Left renal cortex interstitium (tissue), 4 donors: ENCODE measurements at regions not wholly inside any gene's neighbourhood (a gene's known extent, or its start where the extent isn't known, plus 50 kb on each side); places are given as distances from the start of the nearest gene placed in this dataset.

Experiments used
- DNase-seq, 4 donors: peaks; one replicate each; pipeline ENCODE4 v3.0.0-alpha.2; 2013; ENCODE audit warnings: low read depth in 4 of 4, low spot score in 2 of 4, missing footprints in 1 of 4

GRCh38 chr7:1286946-1287645, 54.4 kb downstream of the UNCX start:
- no peak for DNase-seq

- no peak for DNase-seq
Measured at GRCh38 chr7:1287752-1288201, 55.1 kb downstream of the UNCX start.

DNA sequence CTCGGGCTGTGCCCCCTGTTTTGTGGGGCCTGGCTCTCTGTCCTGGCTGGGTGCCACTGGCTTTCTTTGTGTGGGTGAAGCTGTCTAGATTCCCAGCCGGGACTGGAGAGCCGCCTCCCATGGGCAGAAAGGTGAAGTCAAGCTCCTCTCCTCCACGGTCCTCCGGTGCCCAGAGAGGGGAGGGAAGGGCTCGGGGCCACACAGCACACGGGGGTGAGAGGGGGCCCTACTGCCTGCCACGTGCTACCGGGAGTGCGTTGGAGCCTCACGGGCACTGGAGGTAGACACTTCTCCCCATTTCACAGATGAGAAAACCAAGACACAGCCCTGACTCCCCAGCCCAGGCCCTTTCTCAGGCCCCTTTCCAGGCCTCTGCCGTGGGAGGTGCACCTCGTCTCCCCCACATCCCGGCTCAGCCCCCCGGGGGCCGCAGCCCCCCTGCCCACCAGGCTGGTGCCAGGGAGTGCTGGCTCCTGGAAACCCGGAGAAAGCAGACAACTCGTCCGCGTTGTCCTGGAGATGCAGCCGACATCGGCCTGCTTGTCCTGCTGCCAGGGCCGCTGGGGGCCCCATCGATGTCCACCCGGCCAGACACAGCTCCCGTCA, 55.8 kb downstream of the UNCX start:
- DNase-seq, result no peak

- DNase-seq, result no peak
Measured at GRCh38 chr7:1288996-1289551, 56.4 kb downstream of the UNCX start.

DNA sequence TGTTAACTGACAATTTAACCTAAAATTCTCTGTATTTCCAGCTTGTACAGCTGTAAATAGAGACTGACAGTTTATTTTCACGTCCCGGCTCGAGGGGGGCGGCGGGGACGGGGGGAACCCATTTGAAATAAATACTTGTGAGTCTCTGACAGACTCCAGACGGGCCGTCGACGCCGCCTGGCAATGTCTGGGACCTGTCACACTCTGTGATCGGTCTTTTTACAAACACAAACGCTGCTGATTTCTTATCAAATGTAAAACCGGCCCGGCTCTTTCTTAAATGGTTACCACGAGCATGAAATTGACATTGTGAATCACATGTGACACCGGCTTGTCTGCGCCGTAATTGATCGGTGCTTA, 57.0 kb downstream of the UNCX start:
- no peak for DNase-seq

DNA sequence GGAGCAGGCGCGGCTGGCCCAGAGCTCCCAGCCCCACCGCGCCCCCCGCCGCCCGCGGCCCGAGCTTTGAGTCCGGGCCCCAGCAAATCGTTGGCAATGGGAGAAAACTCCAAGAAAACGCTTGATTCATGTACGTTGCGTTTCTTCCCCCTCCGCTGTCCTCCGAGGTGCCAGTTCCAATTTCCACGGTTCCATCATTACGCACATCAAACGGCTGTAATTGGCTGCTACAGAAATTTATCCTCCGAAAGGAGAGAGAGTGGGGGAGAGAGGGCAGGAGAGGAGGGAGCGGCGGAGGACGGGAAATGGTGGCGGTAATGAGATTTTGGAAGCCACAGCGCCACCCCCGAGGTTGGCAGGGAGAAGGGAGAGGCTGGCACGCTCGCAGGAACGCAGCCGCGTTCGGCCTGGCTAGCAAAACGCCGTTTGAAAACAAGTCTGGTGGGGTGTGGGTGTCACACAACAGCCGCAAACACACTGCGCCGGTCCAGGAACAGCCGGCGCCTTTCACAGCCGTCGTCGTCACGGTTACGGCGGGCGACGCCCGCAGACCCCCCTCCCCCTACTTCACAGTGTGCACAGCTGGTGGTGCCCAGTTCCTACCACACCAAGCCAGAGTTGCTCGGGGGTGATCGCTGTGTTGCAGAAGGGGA, 57.5 kb downstream of the UNCX start:
- peak in 1 of 4 donors; percentile 52 for DNase-seq

DNA sequence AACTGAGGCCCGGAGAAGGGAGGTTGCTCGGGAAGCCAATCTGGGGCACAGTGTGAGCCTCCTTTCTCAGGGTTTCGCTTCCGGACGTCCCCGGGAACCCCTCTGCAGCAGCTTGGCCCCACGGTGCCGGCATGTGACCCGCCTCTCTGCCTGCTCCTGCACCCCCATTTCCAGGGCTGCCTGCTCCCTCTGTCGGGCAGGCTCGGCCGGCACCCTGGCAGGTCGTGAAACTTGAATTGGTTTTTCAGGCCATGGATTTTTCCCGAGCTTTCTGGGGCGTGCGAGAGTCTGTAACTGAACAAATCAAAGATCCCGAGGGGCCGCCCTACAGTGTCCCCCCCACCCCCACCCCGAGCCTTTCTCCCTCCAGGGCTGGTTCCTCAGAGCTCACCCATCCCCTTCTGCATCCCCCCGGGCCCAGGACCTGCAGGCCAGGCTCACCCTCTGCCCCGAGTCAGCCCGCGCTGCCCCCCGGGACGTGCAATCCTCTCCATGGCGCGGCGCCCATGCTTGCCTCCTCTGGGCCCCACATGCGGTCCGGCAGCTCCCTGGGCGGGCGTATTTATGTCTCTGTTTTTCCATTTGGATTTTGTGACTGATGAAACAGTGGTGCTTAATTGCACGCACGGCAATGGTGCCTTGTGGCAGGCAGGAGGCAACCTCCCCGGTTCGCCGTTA, 58.1 kb downstream of the UNCX start:
- no peak for DNase-seq

- DNase-seq, result no peak
Measured at GRCh38 chr7:1291357-1291689, 58.7 kb downstream of the UNCX start.

DNA sequence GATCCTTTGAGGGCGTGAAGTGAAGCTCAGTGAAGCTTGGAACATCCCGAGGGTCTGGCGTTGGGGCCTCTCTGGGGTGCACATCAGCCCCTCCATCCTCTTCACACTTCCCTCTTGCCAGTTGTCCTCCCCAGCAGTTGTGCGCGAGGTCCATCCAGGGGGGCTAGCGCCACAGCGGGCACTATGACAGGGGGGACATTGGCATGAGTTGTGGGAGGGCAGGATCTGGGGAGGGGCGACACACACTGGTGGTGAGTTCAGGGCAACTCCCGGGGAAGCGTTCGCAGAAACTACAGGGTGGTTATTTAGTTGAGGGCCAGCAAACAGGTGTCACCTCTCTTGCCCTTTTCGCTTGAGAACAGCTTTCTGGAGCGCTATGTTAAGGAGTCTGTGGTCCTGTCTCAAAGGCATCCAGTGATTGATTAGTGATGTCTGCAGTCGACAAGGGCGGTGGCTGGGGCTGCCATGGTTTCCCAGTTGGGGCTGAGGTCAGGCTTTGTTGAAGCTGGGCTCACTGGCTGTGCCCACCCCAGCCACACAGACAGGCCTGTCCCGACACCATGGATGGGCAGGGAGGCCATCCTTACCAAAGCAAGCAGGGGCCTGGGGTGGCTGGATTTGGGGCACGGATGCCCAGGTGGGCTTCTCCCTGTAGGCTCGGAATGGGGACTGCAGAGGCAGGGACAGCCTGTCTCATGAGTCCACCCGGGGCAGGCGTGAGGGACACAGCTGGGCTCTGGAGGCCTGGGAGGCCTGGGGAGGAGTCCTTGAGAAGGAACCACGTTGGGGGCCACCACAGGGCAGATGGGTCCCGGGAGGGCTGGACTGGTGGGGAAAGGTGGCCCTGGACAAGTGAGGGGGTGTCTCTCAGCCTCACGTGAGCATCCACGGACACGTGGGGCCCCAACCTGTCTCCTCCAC, 59.4 kb downstream of the UNCX start:
- DNase-seq, result no peak

DNA sequence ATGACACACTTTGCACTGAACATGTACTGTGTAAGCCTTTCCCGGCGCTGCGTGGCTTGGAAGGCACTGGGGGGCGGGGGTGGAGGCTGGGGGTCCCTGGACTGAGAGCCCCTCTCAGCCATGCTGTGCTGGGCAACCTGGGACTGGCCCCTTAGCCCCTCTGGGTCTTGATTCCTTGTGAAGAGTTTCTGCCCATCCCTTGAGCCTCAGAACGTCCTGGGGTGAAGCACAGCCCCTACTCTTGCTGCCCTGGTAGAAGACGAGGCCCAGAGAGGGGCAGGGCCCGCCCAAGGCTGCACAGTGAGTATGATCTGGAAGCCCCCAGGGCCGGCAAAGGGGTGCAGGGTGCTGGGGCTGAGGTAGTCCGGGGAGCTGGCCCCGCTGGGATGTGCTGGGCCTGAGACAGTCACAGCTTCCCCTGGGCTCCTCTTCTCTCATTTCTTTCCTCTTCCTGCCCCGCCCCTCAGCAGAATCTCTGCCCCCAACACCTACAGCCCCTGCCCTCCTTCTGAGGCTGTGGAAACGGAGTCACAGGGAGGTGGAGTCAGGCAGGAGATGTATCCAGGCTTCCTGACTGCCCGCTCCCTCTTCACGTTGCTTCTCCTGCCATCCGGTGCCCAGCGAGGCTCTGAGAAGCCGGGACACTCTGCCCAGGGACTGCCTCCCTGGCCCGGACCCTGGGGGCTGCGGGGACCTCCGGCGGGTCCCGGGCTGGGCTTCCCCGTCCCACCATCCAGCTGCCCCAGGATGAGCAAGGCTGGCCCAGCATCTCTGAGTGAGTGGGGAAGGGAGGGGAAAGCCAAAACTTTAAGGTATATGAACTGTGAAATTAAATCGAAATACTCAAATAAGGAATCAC, 60.5 kb downstream of the UNCX start:
- DNase-seq, result no peak

- DNase-seq, result no peak
Measured at GRCh38 chr7:1293950-1294411, 61.3 kb downstream of the UNCX start.

DNA sequence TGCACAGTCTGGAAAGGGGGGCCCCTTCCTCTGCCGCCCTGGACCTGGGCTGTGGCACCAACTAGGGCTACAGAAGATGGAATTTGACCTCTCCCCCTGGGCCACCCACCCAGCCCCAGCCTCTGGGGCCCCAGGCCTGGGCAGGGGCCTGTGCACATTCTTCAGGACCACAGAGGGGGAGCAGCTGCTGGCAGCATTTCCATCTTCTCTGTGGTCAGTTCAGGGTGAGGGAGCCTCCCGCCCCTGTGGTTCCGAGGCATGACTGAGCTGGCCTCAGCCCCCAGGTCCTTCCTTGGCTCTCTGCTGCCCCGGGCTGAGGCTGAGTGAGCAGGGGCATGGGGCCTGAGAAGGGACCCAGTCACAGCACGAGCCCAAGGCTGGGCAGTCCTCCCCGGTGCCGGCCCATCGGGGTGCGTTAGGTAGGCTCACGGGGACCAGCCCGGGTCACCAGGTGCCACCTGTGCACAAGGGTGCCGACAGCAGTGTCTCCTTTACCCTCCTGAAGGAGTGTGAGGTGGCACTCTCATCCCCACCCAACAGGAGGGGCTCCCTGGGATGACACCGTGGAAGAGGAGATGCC, 63.2 kb downstream of the UNCX start:
- no peak for DNase-seq

DNA sequence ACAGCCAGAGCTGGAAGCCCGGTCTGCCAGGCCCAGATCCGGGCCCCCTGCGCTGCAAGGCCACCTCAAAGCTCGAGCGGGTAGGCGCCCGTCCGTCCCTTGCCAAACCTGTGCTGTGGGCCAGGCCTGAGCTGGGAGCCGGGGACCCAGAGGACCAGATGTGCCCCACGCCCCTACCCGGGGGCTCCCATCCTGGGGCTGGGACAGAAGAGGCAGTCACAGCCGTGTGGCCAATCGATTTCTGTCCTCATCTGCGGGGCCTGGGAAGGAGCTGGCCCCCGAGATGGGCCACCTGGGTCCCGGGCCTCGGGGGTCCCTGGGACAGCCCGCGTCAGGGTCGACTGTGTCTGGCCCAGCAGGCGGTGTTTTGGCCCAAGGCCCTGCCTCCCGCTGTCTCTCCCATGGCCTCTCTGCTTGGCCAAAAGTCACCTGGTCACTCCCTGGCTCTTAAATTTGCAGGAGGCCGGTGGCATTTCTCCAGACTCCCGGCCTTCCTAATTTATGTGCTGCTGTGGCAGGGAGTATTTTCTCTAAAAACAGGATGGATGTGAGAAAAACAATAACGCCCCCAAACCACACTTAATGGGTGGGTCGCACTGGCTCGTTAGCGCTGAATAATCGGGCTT, 63.8 kb downstream of the UNCX start:
- peak; percentile 47 to 68 (median 64) for DNase-seq

DNA sequence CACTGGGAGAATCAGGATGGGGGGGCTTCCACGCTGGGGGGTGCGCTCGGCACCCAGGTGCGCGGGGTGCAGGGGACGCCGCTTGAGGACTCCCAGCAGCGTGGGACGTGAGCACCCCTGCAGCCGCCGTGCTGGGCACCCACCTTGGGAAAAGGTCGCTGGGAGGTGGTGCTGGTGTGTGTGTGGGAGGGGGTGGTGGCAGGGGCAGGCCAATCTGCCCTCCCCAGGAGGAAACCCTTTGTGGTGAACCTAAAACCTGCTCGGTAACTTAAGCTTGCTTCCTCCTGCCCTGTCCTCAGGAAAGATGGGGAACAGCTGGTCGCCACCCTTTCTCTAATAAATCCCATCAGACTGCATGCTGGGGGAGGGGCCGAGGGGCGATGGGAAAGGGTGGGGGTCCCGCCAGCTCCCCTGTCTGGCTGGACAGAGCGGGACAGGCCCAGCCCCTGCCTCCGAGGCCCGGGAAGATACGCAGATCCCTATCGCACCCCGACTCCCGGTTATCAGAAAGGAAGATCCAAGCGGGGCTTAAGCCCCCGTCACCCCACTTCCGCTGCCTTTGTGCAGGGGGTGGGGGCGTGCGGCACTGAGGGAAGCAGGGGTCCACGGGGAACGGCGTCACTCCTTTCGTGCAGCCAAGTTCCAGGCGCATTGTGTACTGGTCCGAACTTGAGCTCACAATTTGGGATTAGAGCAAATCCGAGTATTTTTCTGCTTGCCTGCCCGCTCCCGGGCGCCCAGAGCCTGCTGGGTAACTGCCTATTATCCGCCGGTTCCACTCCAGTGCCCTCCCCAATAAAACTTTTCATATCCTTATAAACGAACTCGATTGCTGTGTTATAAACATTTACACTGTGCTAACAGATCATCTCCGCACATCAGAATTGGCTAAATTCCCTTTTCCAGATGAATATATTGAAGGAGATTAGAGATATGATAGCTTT, 64.6 kb downstream of the UNCX start:
- DNase-seq, result peak in 2 of 4 donors; percentile 48 to 64

GRCh38 chr7:1298051-1298930, 65.6 kb downstream of the UNCX start:
- DNase-seq, result no peak
